GM12874 (cell line): ENCODE measurements at regions not wholly inside any gene's neighbourhood (a gene's known extent, or its start where the extent isn't known, plus 50 kb on each side); places are given as distances from the start of the nearest gene placed in this dataset.

Experiments used
- CTCF ChIP-seq: IDR thresholded peaks from 2 replicates; pipeline ENCODE4 v1.5.1; 2011; ENCODE audit warnings: low read depth, mild to moderate bottlenecking, control low read depth, low read length, moderate library complexity; ENCODE audit not compliant: insufficient read depth

GRCh38 chr14:96662116-96662970 is 134.8 kb upstream of the VRK1 start:
- no peak for TF ChIP-seq CTCF

GRCh38 chr14:96663076-96663475 is 134.1 kb upstream of the VRK1 start:
- no peak for TF ChIP-seq CTCF

GRCh38 chr14:96663491-96664067 is 133.6 kb upstream of the VRK1 start:
- no peak for TF ChIP-seq CTCF

- no peak for TF ChIP-seq CTCF
Measured at GRCh38 chr14:96666088-96666487, 131.1 kb upstream of the VRK1 start.

- no peak for TF ChIP-seq CTCF
Measured at GRCh38 chr14:96670391-96670790, 126.8 kb upstream of the VRK1 start.

- TF ChIP-seq CTCF, result no peak
Measured at GRCh38 chr14:96671218-96671617, 126.0 kb upstream of the VRK1 start.

- TF ChIP-seq CTCF, result no peak
Measured at GRCh38 chr14:96673706-96674105, 123.5 kb upstream of the VRK1 start.
